NCI-H2081 treated with DMSO at 0.1 percent for 48 hours (cell line): ENCODE measurements at regions not wholly inside any gene's neighbourhood (a gene's known extent, or its start where the extent isn't known, plus 50 kb on each side); places are given as distances from the start of the nearest gene placed in this dataset.

ENCODE experiments used
- DNase-seq: peaks from one replicate; lab custom pipeline; 2025; lab: John Stamatoyannopoulos, UW

- DNase-seq = no peak
Measured at GRCh38 chr21:24895885-24896734, 711.2 kb downstream of the MRPL39 start.

DNA sequence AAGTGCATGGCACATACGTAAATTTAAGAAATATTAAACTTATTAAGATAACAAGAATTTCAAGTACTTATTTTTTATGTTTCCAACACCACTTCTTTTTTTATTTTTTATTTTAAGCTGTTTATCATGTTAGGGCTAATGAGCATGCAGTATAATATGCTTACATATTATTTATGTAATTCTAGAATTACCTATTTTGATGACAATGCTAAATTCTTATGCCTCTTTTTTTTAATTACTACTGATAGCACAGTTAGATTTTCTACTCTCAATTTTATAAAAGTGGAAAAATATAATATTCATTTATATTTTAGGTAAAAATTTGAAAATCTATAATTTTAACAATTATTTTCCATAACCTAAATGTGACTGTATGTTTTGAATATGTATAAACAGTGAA lies 713.0 kb downstream of the MRPL39 start:
- no peak for DNase-seq

DNA sequence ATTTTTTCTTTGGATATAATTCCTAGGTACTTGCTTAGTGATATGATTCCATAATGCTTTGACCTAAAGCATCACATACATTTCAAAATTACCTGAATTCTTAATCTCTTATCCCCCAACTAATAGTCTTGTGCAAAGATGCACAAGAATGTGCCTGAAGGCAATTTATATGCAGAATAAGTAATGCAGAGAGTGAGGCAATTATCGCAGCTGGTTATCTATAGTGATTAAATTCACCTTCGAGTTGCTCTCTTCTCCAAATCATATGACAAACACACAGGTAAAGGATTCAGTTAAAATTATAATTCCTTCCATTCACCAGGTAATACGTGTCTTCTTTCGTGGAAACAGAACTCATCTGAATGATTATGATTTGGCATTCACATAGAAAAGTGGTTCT lies 717.3 kb downstream of the MRPL39 start:
- DNase-seq = no peak

DNA sequence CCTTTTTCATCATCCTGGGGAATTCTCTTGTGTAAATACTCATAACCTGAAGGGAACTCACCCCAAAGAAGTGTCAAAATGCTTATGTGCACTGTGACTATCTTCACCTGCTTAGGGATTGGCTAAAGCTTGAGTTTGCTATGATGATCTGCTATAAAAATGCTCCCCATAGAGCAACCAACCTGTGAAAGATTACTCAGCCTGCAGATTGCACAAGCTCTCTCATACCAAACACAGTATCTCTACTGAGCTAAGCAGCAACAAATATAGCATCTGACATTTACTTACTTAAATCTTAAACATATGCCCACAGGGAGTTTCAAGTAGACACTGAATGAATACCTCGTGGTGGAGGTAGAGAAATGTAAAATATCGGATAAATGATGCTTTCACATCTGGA lies 725.8 kb downstream of the MRPL39 start:
- no peak for DNase-seq

DNA sequence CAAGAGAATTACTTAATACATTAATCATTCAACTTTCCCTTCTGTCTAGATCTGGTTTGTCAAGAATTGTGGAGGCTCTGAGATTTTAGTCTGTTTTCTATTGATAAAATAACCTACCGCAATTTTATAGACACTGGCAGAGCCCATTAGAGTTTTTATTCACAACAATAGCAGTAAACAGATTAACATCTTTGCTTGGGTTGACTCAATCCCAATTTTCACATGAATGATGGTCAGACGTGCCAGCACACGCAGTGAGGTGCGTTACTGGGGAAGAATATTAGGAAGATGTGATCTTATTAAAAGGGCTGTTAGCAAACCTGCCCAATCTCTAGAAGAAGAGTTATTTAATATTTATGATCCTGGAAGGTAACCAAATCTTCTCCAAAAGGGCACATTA lies 736.6 kb downstream of the MRPL39 start:
- no peak for DNase-seq

- DNase-seq = no peak
Measured at GRCh38 chr21:24869862-24870261, 737.4 kb downstream of the MRPL39 start.

- DNase-seq = no peak
Measured at GRCh38 chr21:24868117-24868516, 739.2 kb downstream of the MRPL39 start.

DNA sequence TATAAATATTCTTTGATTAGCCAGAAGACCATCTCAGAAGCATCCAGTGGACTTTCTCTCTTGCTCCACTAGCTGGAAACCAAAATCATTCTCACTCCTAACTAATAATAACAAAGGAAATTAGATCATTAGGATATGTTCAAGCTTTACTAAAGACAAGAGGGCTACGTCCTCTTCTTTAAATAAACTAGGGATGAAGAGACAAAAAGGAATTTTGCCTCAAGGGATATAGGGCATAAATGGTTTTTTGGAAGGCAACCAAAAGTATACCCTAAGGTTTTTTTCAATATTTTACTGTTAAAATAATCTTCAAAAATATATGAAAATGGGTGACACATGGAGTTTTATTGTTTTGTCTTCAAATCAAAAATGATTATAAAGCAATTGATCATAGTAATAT lies 745.8 kb downstream of the MRPL39 start:
- DNase-seq = no peak

- DNase-seq = no peak
Measured at GRCh38 chr21:24856326-24856725, 751.0 kb downstream of the MRPL39 start.

DNA sequence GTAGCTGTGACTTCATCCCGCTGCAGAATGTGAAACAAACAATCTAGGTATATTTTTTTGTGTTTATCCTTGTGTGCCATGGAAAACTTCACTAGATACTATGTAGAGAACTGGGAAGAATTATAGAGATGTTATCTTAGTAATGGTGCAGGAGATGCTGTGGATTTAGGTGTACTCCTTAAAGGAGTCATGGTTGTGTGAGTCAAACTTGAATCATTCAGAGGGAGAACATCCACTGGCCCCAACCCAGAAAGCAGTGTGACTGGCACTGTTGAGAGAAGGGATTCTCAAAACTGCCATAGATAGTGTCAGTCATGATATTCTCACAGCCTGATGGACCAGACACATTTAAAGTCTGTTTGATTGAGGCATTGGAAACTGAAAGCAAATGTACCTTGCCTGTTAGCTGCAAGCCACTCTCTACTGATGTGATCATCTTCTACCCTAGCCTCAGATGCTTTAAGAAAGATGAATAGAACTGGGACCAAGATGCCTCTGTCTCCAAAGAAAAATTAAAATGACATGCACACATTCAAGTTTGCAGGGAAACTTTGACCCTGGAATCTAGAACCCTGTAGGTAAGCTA lies 754.6 kb downstream of the MRPL39 start:
- DNase-seq = no peak

DNA sequence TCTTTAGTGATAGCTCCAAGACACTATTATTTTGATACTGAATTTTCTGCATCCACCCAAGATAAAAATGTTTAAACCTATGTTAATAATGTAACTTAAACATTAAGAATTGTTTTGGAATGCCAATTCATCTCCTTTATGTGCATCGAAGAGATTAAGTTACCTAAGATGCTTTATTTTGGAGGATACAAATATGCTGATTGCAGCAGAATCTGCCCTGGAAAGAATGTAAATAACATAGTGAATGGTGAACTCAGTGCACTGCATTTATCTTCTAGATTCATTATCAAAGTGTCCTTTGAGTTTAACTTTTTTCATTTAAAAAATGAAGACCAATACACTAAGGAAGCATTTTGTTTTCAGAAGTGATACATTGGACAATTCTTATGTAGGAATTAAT lies 757.2 kb downstream of the MRPL39 start:
- no peak for DNase-seq

- DNase-seq = no peak
Measured at GRCh38 chr21:24844671-24845070, 762.6 kb downstream of the MRPL39 start.

- no peak for DNase-seq
Measured at GRCh38 chr21:24840287-24840686, 767.0 kb downstream of the MRPL39 start.

GRCh38 chr21:24832961-24833360 lies 774.3 kb downstream of the MRPL39 start:
- no peak for DNase-seq

GRCh38 chr21:24829397-24829796 lies 777.9 kb downstream of the MRPL39 start:
- DNase-seq = no peak

DNA sequence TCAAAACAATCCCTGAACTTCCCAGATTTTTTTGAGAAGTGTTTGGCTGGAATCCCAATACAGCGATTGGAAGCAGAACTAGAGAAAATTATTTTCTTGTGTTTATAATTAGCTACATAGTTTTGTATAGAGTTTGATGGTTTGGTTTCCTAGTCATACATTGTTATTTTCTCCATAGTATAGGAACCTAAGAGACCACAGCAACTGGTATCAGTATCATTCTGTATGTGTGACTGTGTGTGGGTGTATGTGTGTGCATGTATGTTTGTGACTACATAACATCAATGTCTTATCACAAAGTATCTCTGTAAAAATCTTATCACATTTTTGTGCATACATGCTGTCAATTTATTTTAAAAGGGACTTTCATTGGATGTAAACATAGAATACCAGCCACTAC lies 780.5 kb downstream of the MRPL39 start:
- DNase-seq = no peak

- DNase-seq = no peak
Measured at GRCh38 chr21:24825348-24825747, 781.9 kb downstream of the MRPL39 start.

- no peak for DNase-seq
Measured at GRCh38 chr21:24824209-24824608, 783.1 kb downstream of the MRPL39 start.

GRCh38 chr21:24823247-24823646 lies 784.0 kb downstream of the MRPL39 start:
- DNase-seq = no peak

DNA sequence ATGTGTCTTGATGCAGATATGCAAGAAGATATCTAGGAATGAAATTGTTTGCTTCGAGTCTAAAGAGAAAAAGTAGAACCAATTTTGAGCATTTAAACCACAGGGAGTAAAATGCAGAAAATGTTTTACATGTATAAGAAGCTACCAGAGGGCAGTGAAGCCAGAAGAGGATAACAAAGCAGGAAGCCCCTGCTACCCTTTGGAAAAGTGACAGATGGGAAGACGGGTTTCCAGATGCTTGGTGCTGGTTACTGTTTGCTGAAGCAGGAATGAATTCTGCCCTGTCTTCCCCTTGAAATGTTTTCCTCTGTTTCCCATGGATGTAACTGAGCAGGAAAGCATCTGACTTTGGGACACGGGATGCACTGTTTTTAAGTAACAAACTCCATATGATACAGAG lies 822.2 kb downstream of the MRPL39 start:
- DNase-seq = no peak

DNA sequence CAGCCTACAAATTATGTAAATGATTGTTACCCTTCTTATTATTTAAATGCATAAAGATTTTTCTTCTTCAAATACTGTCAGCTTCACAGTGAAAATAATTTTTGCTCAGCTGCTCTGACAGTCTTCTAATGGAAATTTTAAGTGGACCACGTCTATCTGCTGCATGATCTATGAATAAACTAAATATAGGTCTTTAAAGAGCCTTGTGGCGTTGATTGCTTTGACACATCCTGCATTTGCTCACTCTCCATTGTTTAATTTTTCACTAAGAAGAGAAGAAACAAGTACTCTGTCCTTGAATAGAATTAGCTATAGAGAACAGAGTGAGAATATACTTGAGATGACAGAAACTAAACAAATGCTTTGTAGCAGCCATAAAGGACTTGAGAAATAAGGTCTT lies 826.1 kb downstream of the MRPL39 start:
- DNase-seq = no peak

- DNase-seq = no peak
Measured at GRCh38 chr21:24759348-24760075, 847.8 kb downstream of the MRPL39 start.

DNA sequence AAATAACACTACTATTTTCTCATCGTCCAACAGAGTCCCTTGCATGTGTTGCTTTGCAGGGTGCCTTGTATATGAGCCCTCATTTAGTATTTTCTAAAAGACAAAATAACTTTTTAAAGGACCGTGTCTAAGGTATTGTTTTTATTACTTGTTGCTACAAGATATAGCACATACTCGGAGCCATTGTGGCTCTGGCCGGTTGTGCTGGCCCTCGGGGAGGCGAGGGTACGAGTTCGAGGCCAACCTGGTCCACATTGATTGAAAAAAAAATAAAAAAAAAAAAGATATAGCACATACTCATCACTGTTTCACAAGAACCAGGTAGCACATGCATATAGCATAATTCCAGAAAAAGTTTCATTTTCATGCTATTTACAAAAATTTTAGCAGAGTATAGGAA lies 869.2 kb downstream of the MRPL39 start:
- DNase-seq = no peak
